ENCODE measurements at regions not wholly inside any gene's neighbourhood (a gene's known extent, or its start where the extent isn't known, plus 50 kb on each side); places are given as distances from the start of the nearest gene placed in this dataset.

GRCh38 chr21:26784974-26785373, 60.2 kb downstream of the ADAMTS1 start:
- DNase-seq, result no peak

GRCh38 chr21:26783466-26784195, 61.6 kb downstream of the ADAMTS1 start:
- DNase-seq, result no peak

GRCh38 chr21:26782747-26783146, 62.5 kb downstream of the ADAMTS1 start:
- no peak for DNase-seq

GRCh38 chr21:26782331-26782730, 62.9 kb downstream of the ADAMTS1 start:
- no peak for DNase-seq

GRCh38 chr21:26781331-26781730, 63.9 kb downstream of the ADAMTS1 start:
- DNase-seq, result no peak

GRCh38 chr21:26777166-26777565, 68.0 kb downstream of the ADAMTS1 start:
- DNase-seq, result no peak

- no peak for DNase-seq
Measured at GRCh38 chr21:26776310-26777021, 68.7 kb downstream of the ADAMTS1 start.

- no peak for DNase-seq
Measured at GRCh38 chr21:26773058-26773457, 72.2 kb downstream of the ADAMTS1 start.

GRCh38 chr21:26769613-26770188, 75.5 kb downstream of the ADAMTS1 start:
- peak; percentile 78 for DNase-seq

GRCh38 chr21:26766826-26767325, 78.3 kb downstream of the ADAMTS1 start:
- DNase-seq, result no peak

GRCh38 chr21:26761174-26761915, 83.9 kb downstream of the ADAMTS1 start:
- no peak for DNase-seq

GRCh38 chr21:26759731-26760130, 85.5 kb downstream of the ADAMTS1 start:
- no peak for DNase-seq

GRCh38 chr21:26758083-26758880, 86.9 kb downstream of the ADAMTS1 start:
- DNase-seq, result no peak

- no peak for DNase-seq
Measured at GRCh38 chr21:26756491-26757159, 88.6 kb downstream of the ADAMTS1 start.

- no peak for DNase-seq
Measured at GRCh38 chr21:26754853-26755252, 90.4 kb downstream of the ADAMTS1 start.

- DNase-seq, result no peak
Measured at GRCh38 chr21:26753822-26754221, 91.4 kb downstream of the ADAMTS1 start.

- no peak for DNase-seq
Measured at GRCh38 chr21:26752849-26753248, 92.4 kb downstream of the ADAMTS1 start.

- no peak for DNase-seq
Measured at GRCh38 chr21:26751305-26751704, 93.9 kb downstream of the ADAMTS1 start.

- DNase-seq, result no peak
Measured at GRCh38 chr21:26748066-26748465, 97.1 kb downstream of the ADAMTS1 start.

GRCh38 chr21:26747216-26747615, 98.0 kb downstream of the ADAMTS1 start:
- DNase-seq, result no peak

- DNase-seq, result no peak
Measured at GRCh38 chr21:26743524-26743923, 101.7 kb downstream of the ADAMTS1 start.

- no peak for DNase-seq
Measured at GRCh38 chr21:26739189-26739588, 106.0 kb downstream of the ADAMTS1 start.
